ENCODE measurements at regions not wholly inside any gene's neighbourhood (a gene's known extent, or its start where the extent isn't known, plus 50 kb on each side); places are given as distances from the start of the nearest gene placed in this dataset.

DNA sequence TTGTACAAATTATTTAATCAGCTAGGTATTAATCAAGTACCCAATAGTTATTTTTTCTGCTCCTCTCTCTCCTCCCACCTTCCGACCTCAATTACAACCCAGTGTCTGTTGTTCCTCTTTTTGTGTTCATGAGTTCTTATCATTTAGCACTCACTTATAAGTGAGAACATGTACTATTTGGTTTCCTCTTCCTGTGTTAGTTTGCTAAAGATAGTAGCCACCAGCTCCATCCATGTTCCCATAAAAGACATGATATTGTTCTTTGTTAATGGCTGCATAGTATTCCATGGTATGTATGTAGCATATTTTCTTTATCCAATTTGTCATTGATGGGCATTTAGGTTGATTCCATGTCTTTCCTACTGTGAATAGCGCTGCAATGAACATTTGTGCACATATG, 652.8 kb upstream of the CITED2 start:
- Mint-ChIP-seq H3K36me3 (ENCODE audit: low read depth) (peaks cover 3% of the 10 kb centered on the region), H3K4me1 (no peaks in the 10 kb centered on the region), H3K27ac (no peak overlapping the region), H3K4me3 (no peak overlapping the region), H3K27me3 (peaks cover 6% of the 10 kb centered on the region)
- peaks cover 6% of the 10 kb centered on the region for H3K9me3 ChIP-seq (ENCODE audit: control insufficient read depth, low read length, poor library complexity, severe bottlenecking)
- ATAC-seq (no peak), DNase-seq (no peak)

DNA sequence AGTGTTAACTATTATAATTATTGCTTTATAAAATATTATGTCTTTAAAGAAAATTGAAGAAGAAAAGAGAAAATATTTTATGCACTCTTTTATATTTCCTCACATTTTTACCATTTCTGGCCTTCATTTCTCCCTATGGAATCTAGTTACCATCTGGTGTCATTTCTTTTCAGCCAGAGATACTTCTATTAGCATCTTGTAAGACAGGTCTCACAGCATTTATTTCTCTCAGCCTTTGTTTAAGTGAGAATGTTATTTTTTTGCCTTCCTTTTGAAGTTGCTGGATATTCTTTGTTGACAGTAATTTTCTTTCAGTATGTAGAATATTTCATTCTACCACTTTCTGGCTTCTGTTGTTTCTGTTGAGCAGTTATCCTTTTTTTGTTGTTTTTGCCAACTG, 652.1 kb upstream of the CITED2 start:
- Mint-ChIP-seq H3K36me3 (ENCODE audit: low read depth) (peaks cover 3% of the 10 kb centered on the region), H3K27ac (no peak overlapping the region), H3K4me3 (no peak overlapping the region), H3K4me1 (no peaks in the 10 kb centered on the region), H3K27me3 (peaks cover 6% of the 10 kb centered on the region)
- H3K9me3 ChIP-seq (ENCODE audit: control insufficient read depth, low read length, poor library complexity, severe bottlenecking), result peaks cover 6% of the 10 kb centered on the region
- no peak for DNase-seq
- no peak for ATAC-seq

DNA sequence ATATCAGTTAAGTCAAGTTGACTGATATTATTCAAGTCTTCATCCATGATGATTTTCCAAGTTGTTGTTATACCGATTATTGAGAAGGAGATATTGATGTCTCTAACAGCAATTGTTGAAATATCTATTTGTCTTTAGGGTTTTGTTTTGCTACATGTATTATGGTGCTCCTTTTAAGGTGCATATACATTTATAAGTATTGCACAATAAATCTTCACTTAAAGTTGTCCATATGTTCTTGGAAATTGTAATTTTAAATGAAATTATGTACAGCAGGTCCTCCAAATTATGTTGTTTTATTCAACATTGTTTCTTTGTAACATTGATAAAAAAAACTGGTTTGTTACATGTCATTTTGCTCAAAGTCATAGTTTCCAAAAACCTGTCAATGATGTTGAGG, 650.7 kb upstream of the CITED2 start:
- Mint-ChIP-seq H3K27ac (no peak overlapping the region), H3K27me3 (no peaks in the 10 kb centered on the region), H3K4me3 (no peak overlapping the region), H3K4me1 (no peaks in the 10 kb centered on the region), H3K36me3 (ENCODE audit: low read depth) (peaks cover 3% of the 10 kb centered on the region)
- DNase-seq (no peak), ATAC-seq (no peak)
- H3K9me3 ChIP-seq (ENCODE audit: control insufficient read depth, low read length, poor library complexity, severe bottlenecking), result peaks cover 6% of the 10 kb centered on the region

DNA sequence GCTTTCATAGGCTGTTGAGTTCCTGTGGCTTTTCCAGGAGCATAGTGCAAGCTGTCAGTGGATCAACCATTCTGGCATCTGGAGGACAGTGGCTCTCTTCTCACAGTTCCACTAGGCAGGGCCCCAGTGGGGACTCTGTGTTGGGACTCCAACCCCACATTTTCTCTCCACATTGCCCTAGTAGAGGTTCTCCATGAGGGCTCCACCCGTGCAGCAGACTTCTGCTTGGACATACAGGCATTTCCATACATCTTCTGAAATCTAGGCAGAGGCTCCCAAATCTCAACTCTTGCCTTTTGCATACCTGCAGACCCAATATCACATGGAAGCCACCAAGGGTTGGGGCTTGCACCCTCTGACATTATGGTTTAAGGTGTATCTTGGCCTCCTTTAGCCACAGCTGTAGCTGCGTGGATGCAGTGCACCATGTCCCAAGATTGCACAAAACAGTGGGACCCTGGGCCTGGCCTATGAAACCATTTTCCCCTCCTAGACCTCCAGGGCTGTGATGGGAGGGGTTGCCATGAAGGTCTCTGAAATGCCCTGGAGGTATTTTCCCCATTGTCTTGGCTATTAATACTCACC, 645.9 kb upstream of the CITED2 start:
- ATAC-seq, result no peak
- DNase-seq, result no peak
- no peaks in the 10 kb centered on the region for H3K9me3 ChIP-seq (ENCODE audit: control insufficient read depth, low read length, poor library complexity, severe bottlenecking)
- H3K27me3 Mint-ChIP-seq, result no peaks in the 10 kb centered on the region
- H3K36me3 Mint-ChIP-seq (ENCODE audit: low read depth), result no peaks in the 10 kb centered on the region
- no peaks in the 10 kb centered on the region for H3K4me1 Mint-ChIP-seq
- H3K4me3 Mint-ChIP-seq, result no peak overlapping the region
- no peak overlapping the region for H3K27ac Mint-ChIP-seq

DNA sequence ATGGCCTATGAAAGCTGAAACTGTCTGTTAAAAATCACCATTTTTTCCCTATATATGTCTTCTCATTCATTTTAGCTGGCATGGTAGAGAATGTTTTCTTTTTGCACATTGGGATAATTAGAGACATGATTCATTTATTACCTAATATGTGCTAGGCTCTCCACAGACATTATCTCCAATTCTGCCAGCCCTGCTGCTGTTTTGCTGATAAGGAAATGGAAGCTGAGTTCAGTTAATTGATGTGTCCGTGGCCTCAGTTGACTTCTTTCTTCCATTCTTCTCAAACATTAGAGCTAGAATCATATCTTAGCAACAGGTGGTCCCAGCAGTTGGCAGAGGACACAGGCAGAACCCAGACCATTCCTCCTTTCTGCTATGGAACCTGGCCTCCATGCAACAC, 644.1 kb upstream of the CITED2 start:
- ATAC-seq, result no peak
- no peaks in the 10 kb centered on the region for H3K36me3 Mint-ChIP-seq (ENCODE audit: low read depth)
- H3K4me1 Mint-ChIP-seq, result no peaks in the 10 kb centered on the region
- no peak overlapping the region for H3K4me3 Mint-ChIP-seq
- H3K27me3 Mint-ChIP-seq, result no peaks in the 10 kb centered on the region
- no peaks in the 10 kb centered on the region for H3K9me3 ChIP-seq (ENCODE audit: control insufficient read depth, low read length, poor library complexity, severe bottlenecking)
- H3K27ac Mint-ChIP-seq, result no peak overlapping the region
- DNase-seq, result no peak

DNA sequence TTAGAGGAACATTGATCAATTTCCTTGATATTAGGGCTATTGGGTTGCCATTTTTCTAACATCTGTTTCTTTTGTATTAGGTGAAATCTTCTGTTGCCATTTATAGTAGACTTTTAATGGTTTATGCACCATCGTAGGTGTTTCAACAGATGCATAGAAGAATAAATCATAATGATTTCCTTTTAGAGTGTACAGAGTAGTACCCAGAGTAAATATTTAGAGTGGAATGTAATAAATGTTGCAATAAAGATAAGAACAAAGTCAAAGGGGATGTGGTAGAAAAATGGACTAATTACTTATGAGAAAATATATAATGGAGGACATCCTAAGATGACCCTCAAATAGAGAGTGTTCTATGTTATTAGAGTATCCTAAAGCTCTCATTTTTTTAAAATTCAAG, 643.0 kb upstream of the CITED2 start:
- ATAC-seq (no peak), DNase-seq (no peak)
- H3K27ac Mint-ChIP-seq, result no peak overlapping the region
- H3K4me3 Mint-ChIP-seq, result no peak overlapping the region
- H3K4me1 Mint-ChIP-seq, result no peaks in the 10 kb centered on the region
- H3K9me3 ChIP-seq (ENCODE audit: control insufficient read depth, low read length, poor library complexity, severe bottlenecking), result no peaks in the 10 kb centered on the region
- no peaks in the 10 kb centered on the region for H3K27me3 Mint-ChIP-seq
- no peaks in the 10 kb centered on the region for H3K36me3 Mint-ChIP-seq (ENCODE audit: low read depth)

DNA sequence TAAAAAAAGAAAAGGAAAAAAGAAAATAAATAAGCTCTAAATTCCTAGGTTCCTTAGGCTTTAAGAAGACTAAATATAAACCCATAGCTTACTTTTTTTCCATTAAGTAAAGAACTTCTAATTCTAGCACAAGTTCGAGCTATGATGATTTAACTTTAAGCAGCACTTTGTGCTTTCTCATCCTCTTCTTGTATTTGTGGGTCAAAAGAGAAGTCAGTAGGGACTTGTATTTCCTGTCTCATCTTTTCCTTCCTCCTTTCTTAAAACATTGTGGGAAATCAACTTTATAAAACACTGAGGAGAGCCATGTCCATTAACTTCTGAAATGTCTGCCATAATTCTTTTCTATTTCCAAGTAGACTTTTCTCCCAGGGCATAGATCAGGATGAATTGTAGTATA, 637.7 kb upstream of the CITED2 start:
- no peak for DNase-seq
- H3K36me3 Mint-ChIP-seq (ENCODE audit: low read depth), result no peaks in the 10 kb centered on the region
- peaks cover 2% of the 10 kb centered on the region for H3K4me1 Mint-ChIP-seq
- no peak for ATAC-seq
- no peaks in the 10 kb centered on the region for H3K9me3 ChIP-seq (ENCODE audit: control insufficient read depth, low read length, poor library complexity, severe bottlenecking)
- H3K4me3 Mint-ChIP-seq, result no peak overlapping the region
- H3K27ac Mint-ChIP-seq, result no peak overlapping the region
- peaks cover 5% of the 10 kb centered on the region for H3K27me3 Mint-ChIP-seq

DNA sequence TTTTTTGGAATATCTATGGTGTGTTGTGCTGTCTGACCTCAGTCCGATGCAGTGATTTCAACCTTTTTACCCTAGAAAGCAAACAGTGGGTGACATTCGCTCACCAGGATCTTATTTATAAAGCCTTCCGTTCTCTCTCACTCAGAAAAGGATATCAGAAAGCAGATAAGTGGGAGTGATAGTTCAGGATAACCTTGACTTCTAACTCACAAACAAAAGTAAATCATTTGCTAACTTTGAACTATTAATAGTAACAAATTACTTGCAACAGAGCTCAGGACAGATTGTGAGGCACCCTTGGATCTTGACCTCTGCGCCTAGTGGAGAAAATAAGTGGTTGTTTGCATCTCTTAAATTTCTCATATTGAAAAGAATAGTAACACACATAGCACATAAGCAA, 637.1 kb upstream of the CITED2 start:
- H3K4me1 Mint-ChIP-seq, result peaks cover 2% of the 10 kb centered on the region
- ATAC-seq (no peak), DNase-seq (no peak)
- H3K27me3 Mint-ChIP-seq, result peaks cover 5% of the 10 kb centered on the region
- H3K4me3 Mint-ChIP-seq, result no peak overlapping the region
- no peaks in the 10 kb centered on the region for H3K9me3 ChIP-seq (ENCODE audit: control insufficient read depth, low read length, poor library complexity, severe bottlenecking)
- no peaks in the 10 kb centered on the region for H3K36me3 Mint-ChIP-seq (ENCODE audit: low read depth)
- no peak overlapping the region for H3K27ac Mint-ChIP-seq

DNA sequence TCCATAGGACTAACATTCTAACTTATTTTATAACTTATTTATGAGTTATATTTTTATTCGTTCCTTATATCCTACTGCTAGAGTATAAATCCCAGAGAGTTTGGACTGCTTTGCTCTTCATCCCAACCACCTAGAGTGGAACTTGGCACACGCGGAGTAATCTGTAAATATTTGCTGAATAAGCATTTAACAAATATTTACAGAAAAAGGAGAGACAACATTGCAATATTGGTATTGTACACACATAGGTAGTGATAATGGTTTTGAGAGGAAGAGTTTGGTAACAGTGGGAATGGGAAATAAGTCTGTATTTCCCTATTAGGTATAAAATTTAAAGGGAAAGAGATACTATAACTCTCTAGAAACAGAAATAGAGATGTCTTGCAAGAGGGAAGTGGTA, 634.8 kb upstream of the CITED2 start:
- DNase-seq, result no peak
- H3K27ac Mint-ChIP-seq, result no peak overlapping the region
- peaks cover 5% of the 10 kb centered on the region for H3K27me3 Mint-ChIP-seq
- ATAC-seq, result no peak
- peaks cover 2% of the 10 kb centered on the region for H3K36me3 Mint-ChIP-seq (ENCODE audit: low read depth)
- peaks cover 2% of the 10 kb centered on the region for H3K4me1 Mint-ChIP-seq
- no peak overlapping the region for H3K4me3 Mint-ChIP-seq
- no peaks in the 10 kb centered on the region for H3K9me3 ChIP-seq (ENCODE audit: control insufficient read depth, low read length, poor library complexity, severe bottlenecking)

DNA sequence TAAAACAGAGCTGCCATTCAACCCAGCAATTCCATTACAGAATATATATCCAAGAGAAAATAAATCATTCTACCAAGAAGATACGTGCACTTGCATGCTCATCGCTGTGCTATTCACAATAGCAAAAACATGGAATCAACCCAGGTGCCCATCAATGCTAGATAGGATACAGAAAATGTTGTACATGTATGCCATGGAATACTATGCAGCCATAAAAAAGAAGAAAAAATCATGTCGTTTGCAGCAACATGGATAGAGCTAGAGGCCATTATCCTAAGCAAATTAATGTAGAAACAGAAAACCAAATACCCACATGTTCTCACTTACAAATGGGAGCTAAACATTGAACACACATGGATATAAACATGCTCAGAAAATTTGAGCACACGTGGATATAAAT, 633.1 kb upstream of the CITED2 start:
- H3K36me3 Mint-ChIP-seq (ENCODE audit: low read depth), result peaks cover 2% of the 10 kb centered on the region
- peaks cover 5% of the 10 kb centered on the region for H3K27me3 Mint-ChIP-seq
- no peak overlapping the region for H3K4me3 Mint-ChIP-seq
- no peaks in the 10 kb centered on the region for H3K9me3 ChIP-seq (ENCODE audit: control insufficient read depth, low read length, poor library complexity, severe bottlenecking)
- ATAC-seq (no peak), DNase-seq (no peak)
- H3K27ac Mint-ChIP-seq, result no peak overlapping the region
- peaks cover 2% of the 10 kb centered on the region for H3K4me1 Mint-ChIP-seq

DNA sequence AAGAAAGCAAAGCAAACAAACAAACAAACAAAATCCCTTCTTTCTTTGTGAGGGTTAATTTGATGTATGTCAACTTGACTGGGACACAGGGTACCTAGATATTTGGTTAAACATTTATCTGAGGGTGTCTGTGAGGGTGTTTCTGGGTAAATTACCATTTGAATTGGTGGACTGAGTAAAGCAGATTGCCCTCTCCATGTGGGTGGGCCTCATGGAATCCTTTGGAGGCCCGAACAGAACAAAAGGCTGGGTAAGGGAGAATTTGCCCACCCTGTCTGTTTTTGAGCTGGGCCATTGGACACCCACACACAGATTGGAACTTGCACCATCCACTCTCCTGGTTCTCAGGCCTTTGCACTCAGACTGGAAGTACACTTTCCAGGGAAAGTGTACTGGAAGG, 628.8 kb upstream of the CITED2 start:
- H3K4me3 Mint-ChIP-seq, result no peak overlapping the region

DNA sequence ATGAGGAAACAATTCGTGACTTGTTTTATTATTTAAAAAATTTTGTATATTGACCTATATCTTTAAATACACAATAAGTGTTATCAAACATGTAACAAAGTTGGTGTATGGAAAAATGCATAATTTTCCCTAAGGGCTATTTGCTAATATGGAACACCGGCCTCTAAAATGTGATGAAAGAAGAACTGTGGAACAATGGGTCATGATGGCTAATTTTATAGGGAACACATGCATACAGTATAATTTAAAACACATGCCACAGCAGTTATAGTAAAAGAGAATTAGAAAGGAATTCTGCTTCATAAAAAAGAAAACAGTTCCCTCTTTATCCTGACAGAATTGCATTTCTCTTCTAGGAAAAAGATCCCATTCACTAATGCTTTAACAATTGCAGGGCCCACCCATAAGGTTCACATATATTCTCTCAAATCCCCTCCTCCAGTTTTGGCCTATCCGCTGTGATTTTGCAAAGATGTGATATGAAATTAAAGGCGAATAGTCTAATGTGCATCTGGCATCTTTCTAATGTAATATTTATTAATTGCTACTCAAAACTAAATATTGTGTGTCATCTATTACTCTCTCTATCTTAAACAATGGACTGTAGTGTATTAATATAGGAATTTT, 628.1 kb upstream of the CITED2 start:
- ATAC-seq (no peak), DNase-seq (no peak)
- Mint-ChIP-seq H3K27ac (no peak overlapping the region), H3K4me1 (no peaks in the 10 kb centered on the region), H3K4me3 (no peak overlapping the region), H3K27me3 (peaks cover 4% of the 10 kb centered on the region), H3K36me3 (ENCODE audit: low read depth) (peaks cover 2% of the 10 kb centered on the region)
- H3K9me3 ChIP-seq (ENCODE audit: control insufficient read depth, low read length, poor library complexity, severe bottlenecking), result no peaks in the 10 kb centered on the region

More for the DNA sequence above, 628.8 kb upstream of the CITED2 start:
- no peak overlapping the region for H3K27ac Mint-ChIP-seq
- H3K4me1 Mint-ChIP-seq, result no peaks in the 10 kb centered on the region
- peaks cover 2% of the 10 kb centered on the region for H3K36me3 Mint-ChIP-seq (ENCODE audit: low read depth)
- DNase-seq (no peak), ATAC-seq (no peak)
- H3K9me3 ChIP-seq (ENCODE audit: control insufficient read depth, low read length, poor library complexity, severe bottlenecking), result no peaks in the 10 kb centered on the region
- peaks cover 4% of the 10 kb centered on the region for H3K27me3 Mint-ChIP-seq

DNA sequence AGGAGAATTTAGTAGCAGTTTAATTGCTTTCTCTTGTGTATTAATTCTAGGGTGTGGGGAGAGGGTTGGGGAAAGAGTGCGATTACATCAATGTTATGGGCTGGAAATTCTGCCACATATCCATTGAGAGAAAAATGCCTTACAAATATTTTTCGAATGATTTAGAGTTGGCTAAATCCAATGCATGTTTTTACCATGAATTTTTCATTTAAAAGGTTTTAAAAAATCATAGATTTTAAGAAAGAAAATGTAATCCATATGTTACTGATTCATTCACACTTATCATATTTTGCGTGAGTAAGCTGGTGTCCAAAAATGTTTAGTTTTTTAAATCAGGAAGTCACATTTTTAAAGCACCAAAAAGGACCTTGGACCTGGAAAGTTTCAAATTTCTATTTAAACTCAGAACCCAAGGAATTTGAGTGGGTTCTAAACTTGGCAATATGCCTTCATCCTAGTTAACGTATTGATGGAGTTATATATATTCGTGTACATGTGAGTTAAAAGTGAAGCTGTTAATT, 627.4 kb upstream of the CITED2 start:
- H3K27ac Mint-ChIP-seq, result no peak overlapping the region
- no peak overlapping the region for H3K4me3 Mint-ChIP-seq
- H3K36me3 Mint-ChIP-seq (ENCODE audit: low read depth), result peaks cover 2% of the 10 kb centered on the region
- ATAC-seq (no peak), DNase-seq (no peak)
- peaks cover 4% of the 10 kb centered on the region for H3K27me3 Mint-ChIP-seq
- no peaks in the 10 kb centered on the region for H3K4me1 Mint-ChIP-seq
- H3K9me3 ChIP-seq (ENCODE audit: control insufficient read depth, low read length, poor library complexity, severe bottlenecking), result no peaks in the 10 kb centered on the region

DNA sequence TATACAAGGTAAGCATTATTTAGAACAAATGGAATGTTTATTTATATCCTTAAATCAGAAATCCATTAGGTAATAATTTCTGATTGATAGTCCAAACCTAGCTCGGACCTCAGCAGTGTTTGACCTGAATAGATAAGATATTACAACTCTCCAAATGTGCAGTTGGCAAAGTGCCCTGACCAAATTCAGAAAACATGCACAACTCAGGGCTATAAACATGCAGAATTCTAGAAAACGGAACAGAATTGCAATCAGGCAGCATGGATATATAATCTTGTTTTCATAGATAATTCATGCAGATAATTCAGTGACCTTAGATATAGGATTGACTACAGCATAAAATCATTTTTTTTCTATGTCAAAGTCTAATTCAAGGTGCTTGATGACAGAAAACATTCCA, 626.6 kb upstream of the CITED2 start:
- Mint-ChIP-seq H3K27ac (no peak overlapping the region), H3K4me1 (no peaks in the 10 kb centered on the region), H3K4me3 (no peak overlapping the region), H3K27me3 (peaks cover 4% of the 10 kb centered on the region), H3K36me3 (ENCODE audit: low read depth) (no peaks in the 10 kb centered on the region)
- no peaks in the 10 kb centered on the region for H3K9me3 ChIP-seq (ENCODE audit: control insufficient read depth, low read length, poor library complexity, severe bottlenecking)
- DNase-seq (no peak), ATAC-seq (no peak)

Data from T-helper 17 cell (primary cell).